Mucosa of rectum (tissue), 2 donors: ENCODE measurements at regions not wholly inside any gene's neighbourhood (a gene's known extent, or its start where the extent isn't known, plus 50 kb on each side); places are given as distances from the start of the nearest gene placed in this dataset.
A peak's percentile ranks its signal among the peaks of the same experiment; 100 is the strongest.
"Not testable (repeated sequence)": the region's sequence is repeated elsewhere in the genome, so short reads cannot be mapped to it uniquely, and the experiment has no call there.

ENCODE experiments used
- H3K27ac ChIP-seq, 2 donors: one replicate each; pipeline ENCODE4 v1.7.0; 2013; ENCODE audit warnings: inconsistent platforms in 2 of 2, low read depth in 2 of 2, low read length in 2 of 2
- H3K27me3 ChIP-seq, 2 donors: one replicate each; pipeline ENCODE4 v1.7.0; 2013; ENCODE audit warnings: low read length in 2 of 2; ENCODE audit not compliant: control insufficient read depth in 2 of 2, insufficient read depth in 2 of 2
- H3K36me3 ChIP-seq, 2 donors: one replicate each; pipeline ENCODE4 v1.7.0; 2013; ENCODE audit warnings: low read length in 2 of 2; ENCODE audit not compliant: control insufficient read depth in 2 of 2, insufficient read depth in 2 of 2
- H3K4me1 ChIP-seq, 2 donors: one replicate each; pipeline ENCODE4 v1.7.0; 2013; ENCODE audit warnings: low read length in 2 of 2, mild to moderate bottlenecking in 1 of 2; ENCODE audit not compliant: control insufficient read depth in 2 of 2, insufficient read depth in 2 of 2
- H3K4me3 ChIP-seq, 2 donors: one replicate each; pipeline ENCODE4 v1.7.0; 2013; ENCODE audit warnings: low read length in 2 of 2
- H3K9ac ChIP-seq, 2 donors: one replicate each; pipeline ENCODE4 v1.7.0; 2013; ENCODE audit warnings: low read length in 2 of 2, low read depth in 1 of 2, mild to moderate bottlenecking in 1 of 2
- H3K9me3 ChIP-seq, 2 donors: one replicate each; pipeline ENCODE4 v1.7.0; 2013; ENCODE audit warnings: low read length in 2 of 2; ENCODE audit not compliant: control insufficient read depth in 2 of 2
- donor health status: healthy.
- donor health status: Normal muscosa, but diverticular disease.

- Histone ChIP-seq H3K4me3 (no peak overlapping the region), H3K27me3 (no peaks in the 10 kb centered on the region), H3K36me3 (no peaks in the 10 kb centered on the region), H3K9ac (no peak overlapping the region), H3K9me3 (no peaks in the 10 kb centered on the region), H3K4me1 (no peaks in the 10 kb centered on the region), H3K27ac (no peak overlapping the region)
These were observed 84.4 kb upstream of the DHRS4 start for GRCh38 chr14:23869078-23869719.

GRCh38 chr14:23876160-23876750, 77.3 kb upstream of the DHRS4 start:
- H3K9me3 ChIP-seq, result no peaks in the 10 kb centered on the region
- H3K4me3 ChIP-seq, result no peak overlapping the region
- no peak overlapping the region for H3K27ac ChIP-seq
- no peaks in the 10 kb centered on the region for H3K4me1 ChIP-seq
- H3K9ac ChIP-seq, result no peak overlapping the region
- H3K27me3 ChIP-seq, result no peaks in the 10 kb centered on the region
- no peaks in the 10 kb centered on the region for H3K36me3 ChIP-seq

- Histone ChIP-seq H3K27me3 (no peaks in the 10 kb centered on the region), H3K27ac (no peak overlapping the region), H3K36me3 (no peaks in the 10 kb centered on the region), H3K9ac (no peak overlapping the region), H3K9me3 (no peaks in the 10 kb centered on the region), H3K4me1 (no peaks in the 10 kb centered on the region), H3K4me3 (no peak overlapping the region)
These were observed 76.5 kb upstream of the DHRS4 start for GRCh38 chr14:23877111-23877510.

- Histone ChIP-seq H3K9ac (no peak overlapping the region), H3K4me3 (no peak overlapping the region), H3K36me3 (no peaks in the 10 kb centered on the region), H3K4me1 (no peaks in the 10 kb centered on the region), H3K27me3 (no peaks in the 10 kb centered on the region), H3K9me3 (no peaks in the 10 kb centered on the region), H3K27ac (no peak overlapping the region)
These were observed 75.9 kb upstream of the DHRS4 start for GRCh38 chr14:23877538-23878180.

- no peaks in the 10 kb centered on the region for H3K9me3 ChIP-seq
- no peaks in the 10 kb centered on the region for H3K36me3 ChIP-seq
- no peak overlapping the region for H3K27ac ChIP-seq
- no peak overlapping the region for H3K4me3 ChIP-seq
- H3K9ac ChIP-seq, result no peak overlapping the region
- no peaks in the 10 kb centered on the region for H3K27me3 ChIP-seq
- H3K4me1 ChIP-seq, result peaks cover 0 to 4% of the 10 kb centered on the region in 2 donors
These were observed 72.3 kb upstream of the DHRS4 start for GRCh38 chr14:23881282-23881681.

GRCh38 chr14:23883684-23884540, 69.7 kb upstream of the DHRS4 start:
- Histone ChIP-seq H3K4me1 (peaks cover 0 to 4% of the 10 kb centered on the region in 2 donors), H3K4me3 (peak overlapping the region; percentile 34 to 40), H3K27ac (peak overlapping the region; percentile 32 to 38), H3K9me3 (no peaks in the 10 kb centered on the region), H3K9ac (no peak overlapping the region), H3K36me3 (no peaks in the 10 kb centered on the region), H3K27me3 (no peaks in the 10 kb centered on the region)

GRCh38 chr14:23884541-23884904, 69.0 kb upstream of the DHRS4 start:
- peak overlapping the region in 1 of 2 donors; percentile 11 for H3K4me3 ChIP-seq

GRCh38 chr14:23887536-23887935, 66.0 kb upstream of the DHRS4 start:
- Histone ChIP-seq H3K27ac (no peak overlapping the region), H3K27me3 (no peaks in the 10 kb centered on the region), H3K4me3 (no peak overlapping the region), H3K36me3 (no peaks in the 10 kb centered on the region), H3K9me3 (no peaks in the 10 kb centered on the region), H3K4me1 (peaks cover 0 to 4% of the 10 kb centered on the region in 2 donors), H3K9ac (no peak overlapping the region)

More at GRCh38 chr14:23884541-23884904, 69.0 kb upstream of the DHRS4 start:
- Histone ChIP-seq H3K27me3 (no peaks in the 10 kb centered on the region), H3K9ac (no peak overlapping the region), H3K9me3 (no peaks in the 10 kb centered on the region), H3K4me1 (peaks cover 0 to 4% of the 10 kb centered on the region in 2 donors), H3K27ac (peak overlapping the region; percentile 10 to 38), H3K36me3 (no peaks in the 10 kb centered on the region)

GRCh38 chr14:23891717-23892116, 61.9 kb upstream of the DHRS4 start:
- not testable (repeated sequence) for H3K4me1 ChIP-seq, H3K36me3 ChIP-seq, H3K27ac ChIP-seq, H3K9me3 ChIP-seq, H3K9ac ChIP-seq, H3K4me3 ChIP-seq, H3K27me3 ChIP-seq

GRCh38 chr14:23892289-23892688, 61.3 kb upstream of the DHRS4 start:
- H3K4me3 ChIP-seq, H3K27ac ChIP-seq, H3K9ac ChIP-seq, H3K9me3 ChIP-seq, H3K4me1 ChIP-seq, H3K27me3 ChIP-seq, H3K36me3 ChIP-seq: not testable (repeated sequence)
